ENCODE measurements at regions not wholly inside any gene's neighbourhood (a gene's known extent, or its start where the extent isn't known, plus 50 kb on each side); places are given as distances from the start of the nearest gene placed in this dataset.

GRCh38 chr14:53848854-53849253 is 107.8 kb downstream of the BMP4 start:
- H4K20me1 ChIP-seq (ENCODE audit: control insufficient read depth, insufficient read depth, low read depth, low read length), result no peaks in the 10 kb centered on the region
- no peaks in the 10 kb centered on the region for H3K36me3 ChIP-seq (ENCODE audit: control insufficient read depth, low read length)
- no peaks in the 10 kb centered on the region for H3K4me1 ChIP-seq (ENCODE audit: control insufficient read depth, low read length)
- TF ChIP-seq EZH2phosphoT487 (IDR thresholded peaks at IDR 0.05; ENCODE audit: borderline replicate concordance, low read length), result no peak
- TF ChIP-seq CTCF (IDR thresholded peaks at IDR 0.05; ENCODE audit: low read depth, low read length, poor library complexity, severe bottlenecking), result no peak
- H3K79me2 ChIP-seq (ENCODE audit: control insufficient read depth, low read length), result no peaks in the 10 kb centered on the region
- no peak overlapping the region for H3K4me3 ChIP-seq (ENCODE audit: low read length)
- H3K27me3 ChIP-seq (ENCODE audit: control insufficient read depth, low read length), result no peaks in the 10 kb centered on the region
- H3K27ac ChIP-seq (ENCODE audit: low read depth, low read length), result no peak overlapping the region
- H3K9me2 ChIP-seq (replicated peaks; ENCODE audit: control insufficient read depth, low read length), result no peaks in the 10 kb centered on the region
- no peaks in the 10 kb centered on the region for H3F3A ChIP-seq (ENCODE audit: control insufficient read depth, insufficient read depth)
- no peak overlapping the region for H3K4me2 ChIP-seq (ENCODE audit: low read length)
- H3K9me3 ChIP-seq (ENCODE audit: control insufficient read depth, insufficient read depth, low read length), result no peaks in the 10 kb centered on the region

GRCh38 chr14:53847881-53848280 is 108.7 kb downstream of the BMP4 start:
- Histone ChIP-seq H3K9me3 (ENCODE audit: control insufficient read depth, insufficient read depth, low read length) (no peaks in the 10 kb centered on the region), H3K4me3 (ENCODE audit: low read length) (no peak overlapping the region), H3K9me2 (replicated peaks; ENCODE audit: control insufficient read depth, low read length) (no peaks in the 10 kb centered on the region), H3K4me2 (ENCODE audit: low read length) (no peak overlapping the region), H3F3A (ENCODE audit: control insufficient read depth, insufficient read depth) (no peaks in the 10 kb centered on the region), H3K27me3 (ENCODE audit: control insufficient read depth, low read length) (no peaks in the 10 kb centered on the region), H3K27ac (ENCODE audit: low read depth, low read length) (no peak overlapping the region), H3K4me1 (ENCODE audit: control insufficient read depth, low read length) (no peaks in the 10 kb centered on the region), H3K36me3 (ENCODE audit: control insufficient read depth, low read length) (no peaks in the 10 kb centered on the region), H3K79me2 (ENCODE audit: control insufficient read depth, low read length) (no peaks in the 10 kb centered on the region), H4K20me1 (ENCODE audit: control insufficient read depth, insufficient read depth, low read depth, low read length) (no peaks in the 10 kb centered on the region)
- TF ChIP-seq EZH2phosphoT487 (IDR thresholded peaks at IDR 0.05; ENCODE audit: borderline replicate concordance, low read length), result no peak
- TF ChIP-seq CTCF (IDR thresholded peaks at IDR 0.05; ENCODE audit: low read depth, low read length, poor library complexity, severe bottlenecking), result no peak

- Histone ChIP-seq H3K9me3 (ENCODE audit: control insufficient read depth, insufficient read depth, low read length) (no peaks in the 10 kb centered on the region), H3K4me1 (ENCODE audit: control insufficient read depth, low read length) (no peaks in the 10 kb centered on the region), H3K4me2 (ENCODE audit: low read length) (no peak overlapping the region), H3K27me3 (ENCODE audit: control insufficient read depth, low read length) (no peaks in the 10 kb centered on the region), H3K4me3 (ENCODE audit: low read length) (no peak overlapping the region), H3K9me2 (replicated peaks; ENCODE audit: control insufficient read depth, low read length) (no peaks in the 10 kb centered on the region), H3K27ac (ENCODE audit: low read depth, low read length) (no peak overlapping the region), H3K36me3 (ENCODE audit: control insufficient read depth, low read length) (no peaks in the 10 kb centered on the region), H4K20me1 (ENCODE audit: control insufficient read depth, insufficient read depth, low read depth, low read length) (no peaks in the 10 kb centered on the region), H3K79me2 (ENCODE audit: control insufficient read depth, low read length) (no peaks in the 10 kb centered on the region), H3F3A (ENCODE audit: control insufficient read depth, insufficient read depth) (no peaks in the 10 kb centered on the region)
- TF ChIP-seq CTCF (IDR thresholded peaks at IDR 0.05; ENCODE audit: low read depth, low read length, poor library complexity, severe bottlenecking) (no peak), EZH2phosphoT487 (IDR thresholded peaks at IDR 0.05; ENCODE audit: borderline replicate concordance, low read length) (no peak)
These were observed 109.6 kb downstream of the BMP4 start for GRCh38 chr14:53847057-53847456.

Data from DOHH2 (cell line).